GM13977 (cell line): ENCODE measurements at regions not wholly inside any gene's neighbourhood (a gene's known extent, or its start where the extent isn't known, plus 50 kb on each side); places are given as distances from the start of the nearest gene placed in this dataset.
A peak's percentile ranks its signal among the peaks of the same experiment; 100 is the strongest.

Experiments
- DNase-seq: peaks from one replicate; pipeline ENCODE4 v3.0.0; 2012; ENCODE audit warnings: low spot score
- CTCF ChIP-seq: IDR thresholded peaks from 2 replicates; pipeline ENCODE4 v1.5.1; 2012; ENCODE audit warnings: mild to moderate bottlenecking, control low read depth; ENCODE audit not compliant: insufficient read depth; ENCODE audit errors: extremely low read depth, missing control alignments
- in situ Hi-C: fragments of 300-500 bp; cut with MboI; formaldehyde crosslinking; loops from one replicate; pipeline ENCODE4 v1.12.0; 2022; ENCODE audit warnings: low sequenced_read_pairs, low pct_unique_long_range_greater_than_20kb, mixed read lengths, inconsistent platforms; ENCODE audit not compliant: unreplicated experiment

DNA sequence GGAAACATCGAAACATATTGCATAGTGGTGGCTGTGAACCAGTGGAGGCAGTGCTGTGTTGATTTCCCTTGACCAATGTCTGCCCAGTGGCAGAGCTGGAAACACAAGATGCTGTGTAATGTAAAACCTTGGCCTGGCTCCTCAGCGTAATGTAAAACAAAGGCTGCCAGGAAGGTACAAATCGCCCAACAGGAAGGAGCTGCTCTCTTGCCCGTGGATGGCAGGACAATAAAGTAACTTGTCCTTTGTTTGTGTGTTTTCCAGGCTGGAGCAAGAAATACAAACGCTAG, 143.4 kb downstream of the PALM2AKAP2 start:
- in situ Hi-C loops: no loop called here

DNA sequence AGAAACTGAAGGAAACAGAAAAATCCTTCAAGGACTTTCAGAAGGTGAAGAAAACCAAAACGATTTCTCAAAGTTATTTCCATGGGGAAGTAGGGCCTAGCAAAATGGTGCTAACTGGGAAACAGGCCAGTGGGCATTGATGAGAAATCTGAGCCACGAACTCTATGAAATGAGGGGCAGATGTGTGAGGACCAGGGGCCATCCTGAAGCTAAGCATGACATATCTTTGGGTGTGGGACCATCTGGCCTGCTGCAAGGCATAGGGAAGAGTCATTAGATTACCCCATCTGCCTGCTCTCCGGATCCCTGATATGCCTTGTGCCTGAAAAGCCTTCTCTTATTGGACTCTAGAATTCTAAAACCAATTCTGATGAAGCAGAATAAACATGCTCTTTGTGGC, 143.8 kb downstream of the PALM2AKAP2 start:
- no peak for DNase-seq
- TF ChIP-seq CTCF: no peak
- in situ Hi-C loops: no loop called here

More for the DNA sequence above, 143.4 kb downstream of the PALM2AKAP2 start:
- no peak for TF ChIP-seq CTCF
- no peak for DNase-seq

- in situ Hi-C loops: no loop called here
- TF ChIP-seq CTCF: no peak
- DNase-seq: no peak
These were observed 145.8 kb downstream of the PALM2AKAP2 start for GRCh38 chr9:109925799-109926198.

DNA sequence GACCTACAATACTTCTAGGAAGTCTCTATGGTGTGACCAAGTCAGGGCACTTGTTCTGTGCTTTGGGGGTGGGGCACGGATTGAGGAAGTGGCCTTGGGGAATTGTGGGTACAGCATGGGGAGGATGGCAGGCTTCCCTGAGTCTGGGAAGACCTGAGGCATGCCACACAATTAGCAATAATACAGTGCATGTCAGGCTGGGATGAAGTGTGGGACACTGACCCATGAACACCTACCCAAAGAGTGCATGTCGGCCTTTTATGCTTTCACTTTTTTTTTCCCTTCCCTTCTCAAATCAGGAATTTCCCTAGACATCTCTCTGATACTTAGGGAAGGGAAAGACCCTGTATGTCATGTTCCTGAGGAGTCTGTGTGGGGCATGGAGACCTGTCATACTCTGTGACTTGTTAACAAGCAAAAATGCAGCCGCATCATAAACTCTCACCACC, 146.4 kb downstream of the PALM2AKAP2 start:
- in situ Hi-C loops: no loop called here
- no peak for TF ChIP-seq CTCF
- peak; percentile 8 for DNase-seq

- DNase-seq: no peak
- in situ Hi-C loops: no loop called here
- no peak for TF ChIP-seq CTCF
These were observed 151.6 kb downstream of the PALM2AKAP2 start for GRCh38 chr9:109931623-109932022.

DNA sequence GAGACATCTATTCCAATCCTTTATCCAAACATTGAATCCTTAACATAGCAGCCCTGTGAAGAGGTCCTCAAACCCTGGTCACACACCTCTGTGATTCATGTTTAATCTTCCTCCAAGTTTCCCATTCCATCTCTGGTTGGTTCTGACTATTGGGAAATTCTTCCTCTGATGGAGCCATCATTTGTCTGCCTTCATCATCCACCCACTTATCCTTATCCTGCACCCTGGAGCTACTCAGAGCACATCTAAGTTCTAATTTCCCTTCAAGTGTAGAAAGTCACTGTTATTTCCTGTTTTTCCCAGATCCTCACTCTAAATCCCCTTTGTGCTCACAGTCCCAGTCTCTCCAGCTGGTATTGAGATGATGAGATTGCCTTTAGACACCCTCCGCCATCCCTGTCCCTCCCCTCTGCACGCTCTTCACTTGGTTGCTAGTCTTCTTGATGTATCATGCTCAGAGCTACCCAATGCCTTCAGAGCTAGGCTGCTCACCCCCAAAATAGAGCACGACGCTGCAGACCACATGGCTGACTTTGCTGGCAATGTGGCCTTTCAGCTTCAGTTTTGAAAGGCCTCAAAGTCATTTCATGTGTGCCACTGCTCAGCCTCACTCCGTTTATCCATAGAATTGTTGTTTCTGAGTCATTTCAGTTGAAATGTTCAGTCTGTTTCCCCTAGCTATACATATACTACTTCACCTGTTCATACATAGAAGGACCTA, 154.3 kb downstream of the PALM2AKAP2 start:
- TF ChIP-seq CTCF: no peak
- in situ Hi-C loops: no loop called here
- peak; percentile 8 for DNase-seq
